NCI-H524 (cell line): ENCODE measurements at regions not wholly inside any gene's neighbourhood (a gene's known extent, or its start where the extent isn't known, plus 50 kb on each side); places are given as distances from the start of the nearest gene placed in this dataset.

Experiments
- DNase-seq, 2 experiments: peaks; one replicate each; lab custom pipeline; 2025; lab: John Stamatoyannopoulos, UW

GRCh38 chrX:64097891-64098290 is 107.6 kb downstream of the AMER1 start:
- no peak for DNase-seq

- DNase-seq = peak in 1 of 2 experiments; percentile 56
These were observed 111.7 kb downstream of the AMER1 start for GRCh38 chrX:64093761-64094160.
